ENCODE measurements at regions not wholly inside any gene's neighbourhood (a gene's known extent, or its start where the extent isn't known, plus 50 kb on each side); places are given as distances from the start of the nearest gene placed in this dataset.

- peaks cover 0 to 5% (median 3%) of the 10 kb centered on the region in 7 donors for H3K9me3 Mint-ChIP-seq
- Histone ChIP-seq H3K4me3 (replicated peaks in 1 of 3; ENCODE audit: low read depth in 2 of 3, low read length in 3 of 3) (no peak overlapping the region), H4K20me1 (ENCODE audit: insufficient read depth, low read length) (no peaks in the 10 kb centered on the region), H3K9me3 (replicated peaks in 1 of 2; ENCODE audit: control insufficient read depth in 1 of 2, insufficient read depth in 1 of 2, low read length in 2 of 2) (peaks cover 0 to 3% of the 10 kb centered on the region in 2 donors), H3K27me3 (ENCODE audit: control insufficient read depth in 2 of 2, insufficient read depth in 2 of 2, low read length in 2 of 2) (no peaks in the 10 kb centered on the region), H3K4me1 (ENCODE audit: control insufficient read depth in 1 of 2, insufficient read depth in 2 of 2, low read length in 2 of 2) (no peaks in the 10 kb centered on the region), H3K36me3 (replicated peaks in 1 of 2; ENCODE audit: control insufficient read depth in 1 of 2, insufficient read depth in 2 of 2, low read length in 2 of 2) (no peaks in the 10 kb centered on the region), H3K4me2 (replicated peaks; ENCODE audit: extremely low read depth, low read length, poor library complexity, severe bottlenecking) (no peak overlapping the region), H3K27ac (ENCODE audit: low read depth in 1 of 2, low read length in 2 of 2) (no peak overlapping the region), H3K9ac (ENCODE audit: insufficient read depth, low read length, poor library complexity, severe bottlenecking) (no peak overlapping the region), H2AFZ (ENCODE audit: insufficient read depth, low read depth, low read length, poor library complexity, severe bottlenecking) (no peak overlapping the region), H3K79me2 (ENCODE audit: insufficient read depth, low read length) (no peaks in the 10 kb centered on the region)
- WGBS (ENCODE audit: insufficient coverage): 73% methylated on average over 2 of the region's 7 CpGs
- H3K4me3 Mint-ChIP-seq: no peak overlapping the region
- intact Hi-C loops (cut with micrococcal nuclease): no loop called here
- no peaks in the 10 kb centered on the region for H3K36me3 Mint-ChIP-seq
- no peak for DNase-seq
- no peak overlapping the region for H3K27ac Mint-ChIP-seq
- H3K27me3 Mint-ChIP-seq (ENCODE audit: low read depth in 3 of 3): peaks cover 0 to 4% (median 0%) of the 10 kb centered on the region in 3 donors
- no peak for TF ChIP-seq CTCF (IDR thresholded peaks at IDR 0.05)
- no peaks in the 10 kb centered on the region for H3K4me1 Mint-ChIP-seq
Measured at GRCh38 chr11:15535414-15535813, 420.7 kb downstream of the INSC start.

- no peak for DNase-seq
- Histone ChIP-seq H3K9ac (ENCODE audit: insufficient read depth, low read length, poor library complexity, severe bottlenecking) (no peak overlapping the region), H4K20me1 (ENCODE audit: insufficient read depth, low read length) (no peaks in the 10 kb centered on the region), H3K27me3 (ENCODE audit: control insufficient read depth in 2 of 2, insufficient read depth in 2 of 2, low read length in 2 of 2) (no peaks in the 10 kb centered on the region), H3K27ac (ENCODE audit: low read depth in 1 of 2, low read length in 2 of 2) (no peak overlapping the region), H2AFZ (ENCODE audit: insufficient read depth, low read depth, low read length, poor library complexity, severe bottlenecking) (no peak overlapping the region), H3K36me3 (replicated peaks in 1 of 2; ENCODE audit: control insufficient read depth in 1 of 2, insufficient read depth in 2 of 2, low read length in 2 of 2) (no peaks in the 10 kb centered on the region), H3K9me3 (replicated peaks in 1 of 2; ENCODE audit: control insufficient read depth in 1 of 2, insufficient read depth in 1 of 2, low read length in 2 of 2) (peaks cover 0 to 5% of the 10 kb centered on the region in 2 donors), H3K4me2 (replicated peaks; ENCODE audit: extremely low read depth, low read length, poor library complexity, severe bottlenecking) (no peak overlapping the region), H3K4me1 (ENCODE audit: control insufficient read depth in 1 of 2, insufficient read depth in 2 of 2, low read length in 2 of 2) (no peaks in the 10 kb centered on the region), H3K4me3 (replicated peaks in 1 of 3; ENCODE audit: low read depth in 2 of 3, low read length in 3 of 3) (no peak overlapping the region), H3K79me2 (ENCODE audit: insufficient read depth, low read length) (no peaks in the 10 kb centered on the region)
- Mint-ChIP-seq H3K36me3 (no peaks in the 10 kb centered on the region), H3K27me3 (ENCODE audit: low read depth in 3 of 3) (peaks cover 0 to 4% (median 0%) of the 10 kb centered on the region in 3 donors), H3K27ac (no peak overlapping the region), H3K4me1 (no peaks in the 10 kb centered on the region), H3K9me3 (peaks cover 0 to 3% (median 0%) of the 10 kb centered on the region in 7 donors), H3K4me3 (no peak overlapping the region)
- no peak for TF ChIP-seq CTCF (IDR thresholded peaks at IDR 0.05)
- intact Hi-C loops (cut with micrococcal nuclease): no loop called here
- 60% methylated on average over 2 of the region's 2 CpGs for WGBS (ENCODE audit: insufficient coverage)
Measured at GRCh38 chr11:15536438-15536837, 421.7 kb downstream of the INSC start.
